GM10266 (cell line): ENCODE measurements at regions not wholly inside any gene's neighbourhood (a gene's known extent, or its start where the extent isn't known, plus 50 kb on each side); places are given as distances from the start of the nearest gene placed in this dataset.

Source experiments
- DNase-seq: peaks from one replicate; pipeline ENCODE4 v3.0.0; 2012; ENCODE audit errors: extremely low spot score
- CTCF ChIP-seq: IDR thresholded peaks from 2 replicates; pipeline ENCODE4 v1.5.1; 2012; ENCODE audit warnings: mild to moderate bottlenecking, low read depth; ENCODE audit not compliant: control insufficient read depth, insufficient read depth; ENCODE audit errors: missing control alignments

- no peak for TF ChIP-seq CTCF
- DNase-seq, result no peak
Observed at GRCh38 chr13:76656056-76656455, 230.1 kb downstream of the KCTD12 start.

- TF ChIP-seq CTCF, result no peak
- DNase-seq, result no peak
Observed at GRCh38 chr13:76654263-76654662, 231.9 kb downstream of the KCTD12 start.

- no peak for TF ChIP-seq CTCF
- DNase-seq, result no peak
Observed at GRCh38 chr13:76651286-76651685, 234.9 kb downstream of the KCTD12 start.

GRCh38 chr13:76647550-76647949 is 238.7 kb downstream of the KCTD12 start:
- no peak for TF ChIP-seq CTCF
- DNase-seq, result no peak

GRCh38 chr13:76646946-76647345 is 239.3 kb downstream of the KCTD12 start:
- DNase-seq, result no peak
- TF ChIP-seq CTCF, result no peak

GRCh38 chr13:76645632-76646031 is 240.6 kb downstream of the KCTD12 start:
- no peak for DNase-seq
- no peak for TF ChIP-seq CTCF

- TF ChIP-seq CTCF, result no peak
- DNase-seq, result no peak
Observed at GRCh38 chr13:76644906-76645305, 241.3 kb downstream of the KCTD12 start.

GRCh38 chr13:76643596-76643995 is 242.6 kb downstream of the KCTD12 start:
- no peak for TF ChIP-seq CTCF
- no peak for DNase-seq
